SK-N-SH (cell line): ENCODE measurements at regions not wholly inside any gene's neighbourhood (a gene's known extent, or its start where the extent isn't known, plus 50 kb on each side); places are given as distances from the start of the nearest gene placed in this dataset.

ENCODE experiments used
- CTCF ChIA-PET: fragments of 300-600, 350-600 bp; formaldehyde crosslinking; extraction: SDS; loops from one replicate; lab custom pipeline; 2021; lab: Yijun Ruan, JAX
- POLR2A ChIA-PET: fragments of 350-600 bp; sonication (Branson Sonifier 250); formaldehyde crosslinking; extraction: SDS; loops from one replicate; lab custom pipeline; 2020; ENCODE audit warnings: antibody characterized with exemption, inconsistent platforms; lab: Yijun Ruan, JAX
- DNase-seq: peaks from one replicate; pipeline ENCODE4 v3.0.0; 2012
- H2AFZ ChIP-seq: fragments of 200-600 bp; sonication (generic); 2 replicates; pipeline ENCODE4 v1.8.1; 2016; ENCODE audit warnings: antibody characterized with exemption, mild to moderate bottlenecking, low read depth
- H3F3A ChIP-seq: fragments of 200-600 bp; sonication (generic); replicated peaks from 2 replicates; pipeline ENCODE3; 2016; ENCODE audit warnings: antibody characterized with exemption, mild to moderate bottlenecking; ENCODE audit not compliant: insufficient read depth
- H3K27ac ChIP-seq, 2 experiments: fragments of 200-500 bp in 1 of 2; fragments of 200-600 bp in 1 of 2; sonication (Bioruptor generic) in 1 of 2; sonication (generic), shearing (Covaris generic) in 1 of 2; 2 replicates each; pipeline versions ENCODE4 v1.5.1 to v1.6.1; 2014 to 2016; ENCODE audit warnings: low read depth in 2 of 2, inconsistent platforms in 1 of 2, low read length in 1 of 2, mild to moderate bottlenecking in 1 of 2, mixed read lengths in 1 of 2
- H3K27me3 ChIP-seq: fragments of 200-600 bp; sonication (generic), shearing (Covaris generic); 2 replicates; pipeline ENCODE4 v1.6.1; 2016; ENCODE audit warnings: mixed run types; ENCODE audit not compliant: insufficient read depth
- H3K36me3 ChIP-seq, 2 experiments: fragments of 200-500 bp in 1 of 2; fragments of 200-600 bp in 1 of 2; sonication (Bioruptor generic) in 1 of 2; sonication (generic) in 1 of 2; replicated peaks in 1 of 2; 2 replicates each; pipeline versions ENCODE3 to v1.5.1; 2014 to 2016; ENCODE audit warnings: low read length in 1 of 2, mild to moderate bottlenecking in 1 of 2; ENCODE audit not compliant: insufficient read depth in 2 of 2, control insufficient read depth in 1 of 2
- H3K4me1 ChIP-seq, 2 experiments: fragments of 200-500 bp in 1 of 2; fragments of 200-600 bp in 1 of 2; sonication (Bioruptor generic) in 1 of 2; sonication (generic), shearing (Covaris generic) in 1 of 2; 2 replicates each; pipeline versions ENCODE4 v1.5.1 to v1.6.1; 2014 to 2016; ENCODE audit warnings: low read depth in 1 of 2, low read length in 1 of 2, mixed run types in 1 of 2; ENCODE audit not compliant: insufficient read depth in 2 of 2, control insufficient read depth in 1 of 2
- H3K4me2 ChIP-seq: fragments of 200-600 bp; sonication (generic), shearing (Covaris generic); 2 replicates; pipeline ENCODE4 v1.6.1; 2017; ENCODE audit warnings: mixed run types
- H3K4me3 ChIP-seq, 2 experiments: fragments of 200-500 bp in 1 of 2; fragments of 200-600 bp in 1 of 2; sonication (Bioruptor generic) in 1 of 2; sonication (generic), shearing (Covaris generic) in 1 of 2; 2 replicates each; pipeline versions ENCODE4 v1.5.1 to v1.8.1; 2014 to 2016; ENCODE audit warnings: low read depth in 2 of 2, inconsistent platforms in 1 of 2, low read length in 1 of 2, mild to moderate bottlenecking in 1 of 2, mixed read lengths in 1 of 2, moderate library complexity in 1 of 2
- H3K79me2 ChIP-seq: fragments of 200-600 bp; sonication (generic); 2 replicates; pipeline ENCODE4 v1.8.1; 2017; ENCODE audit warnings: mild to moderate bottlenecking; ENCODE audit not compliant: insufficient read depth
- H3K9ac ChIP-seq: fragments of 200-600 bp; sonication (generic); 2 replicates; pipeline ENCODE4 v1.6.1; 2017; ENCODE audit warnings: mixed run types
- H3K9me2 ChIP-seq: fragments of 200-600 bp; sonication (generic); 2 replicates; pipeline ENCODE4 v1.6.1; 2017; ENCODE audit warnings: mixed run types
- H3K9me3 ChIP-seq: fragments of 200-600 bp; sonication (generic); 2 replicates; pipeline ENCODE4 v1.6.1; 2017; ENCODE audit warnings: mixed run types, mild to moderate bottlenecking, moderate library complexity
- H4K20me1 ChIP-seq: fragments of 200-600 bp; sonication (generic); 2 replicates; pipeline ENCODE4 v1.6.1; 2017; ENCODE audit warnings: mild to moderate bottlenecking, mixed run types; ENCODE audit not compliant: insufficient read depth
- CHD2 ChIP-seq: fragments of 150-350 bp; IDR thresholded peaks from 2 replicates; pipeline ENCODE4 v1.6.1; 2018; ENCODE audit warnings: low read length; ENCODE audit not compliant: partially characterized antibody
- CTCF ChIP-seq: fragments of 200-600 bp; sonication (generic); IDR thresholded peaks from 2 replicates; pipeline ENCODE4 v1.6.1; 2017; ENCODE audit warnings: antibody characterized with exemption, mild to moderate bottlenecking, moderate library complexity
- ELF1 ChIP-seq: IDR thresholded peaks from 2 replicates; pipeline ENCODE4 v1.4.0; 2012
- EP300 ChIP-seq, 2 experiments: IDR thresholded peaks; 2 replicates each; pipeline versions ENCODE4 v1.4.0 to v1.6.1; 2012; ENCODE audit warnings: borderline replicate concordance in 1 of 2, low read depth in 1 of 2, low read length in 1 of 2
- EZH2phosphoT487 ChIP-seq: fragments of 200-600 bp; sonication (generic); IDR thresholded peaks from 2 replicates; pipeline ENCODE4 v1.6.1; 2017; ENCODE audit warnings: low read depth, mixed run types, mild to moderate bottlenecking, antibody characterized with exemption, moderate library complexity, borderline replicate concordance
- FOSL2 ChIP-seq: IDR thresholded peaks from 2 replicates; pipeline ENCODE4 v1.4.0; 2012; ENCODE audit warnings: low read depth, mild to moderate bottlenecking, moderate library complexity, borderline replicate concordance
- FOXM1 ChIP-seq: IDR thresholded peaks from 2 replicates; pipeline ENCODE4 v1.4.0; 2012; ENCODE audit warnings: low read depth, mild to moderate bottlenecking
- GABPA ChIP-seq: IDR thresholded peaks from 2 replicates; pipeline ENCODE4 v1.4.0; 2012; ENCODE audit warnings: low read depth, mild to moderate bottlenecking
- GATA2 ChIP-seq: sonication (generic); formaldehyde crosslinking; IDR thresholded peaks from 2 replicates; pipeline ENCODE4 v1.5.0; 2020; ENCODE audit warnings: mild to moderate bottlenecking, missing genetic modification reagents
- JUND ChIP-seq: IDR thresholded peaks from 2 replicates; pipeline ENCODE4 v1.4.0; 2012
- MAX ChIP-seq: IDR thresholded peaks from 2 replicates; pipeline ENCODE4 v1.4.0; 2012; ENCODE audit warnings: low read depth
- MXI1 ChIP-seq: IDR thresholded peaks from 2 replicates; pipeline ENCODE4 v1.6.1; 2012; ENCODE audit warnings: mild to moderate bottlenecking, low read depth, low read length, improper control_type of control experiment
- NFIC ChIP-seq: IDR thresholded peaks from 2 replicates; pipeline ENCODE4 v1.4.0; 2012; ENCODE audit warnings: borderline replicate concordance
- NRF1 ChIP-seq: IDR thresholded peaks from 2 replicates; pipeline ENCODE4 v1.6.1; 2012; ENCODE audit warnings: low read depth, mild to moderate bottlenecking, low read length
- POLR2AphosphoS5 ChIP-seq: IDR thresholded peaks from 2 replicates; pipeline ENCODE4 v1.6.1; 2012; ENCODE audit warnings: low read depth, low read length
- RAD21 ChIP-seq: IDR thresholded peaks from 2 replicates; pipeline ENCODE4 v1.6.1; 2012; ENCODE audit warnings: mild to moderate bottlenecking, low read length
- RCOR1 ChIP-seq: fragments of 150-350 bp; IDR thresholded peaks from 2 replicates; pipeline ENCODE4 v1.6.1; 2017; ENCODE audit warnings: antibody characterized with exemption, low read length
- REST ChIP-seq: IDR thresholded peaks from 2 replicates; pipeline ENCODE4 v1.6.1; 2012; ENCODE audit warnings: mild to moderate bottlenecking, low read depth, low read length, moderate library complexity
- RFX5 ChIP-seq: IDR thresholded peaks from 2 replicates; pipeline ENCODE4 v1.6.1; 2012; ENCODE audit warnings: mild to moderate bottlenecking, improper control_type of control experiment, low read length
- RXRA ChIP-seq: IDR thresholded peaks from 2 replicates; pipeline ENCODE4 v1.4.0; 2012; ENCODE audit warnings: low read depth, mild to moderate bottlenecking, borderline replicate concordance
- SIN3A ChIP-seq: IDR thresholded peaks from 2 replicates; pipeline ENCODE4 v1.6.1; 2012; ENCODE audit warnings: low read depth, mild to moderate bottlenecking, low read length, moderate library complexity, borderline replicate concordance
- TAF1 ChIP-seq: IDR thresholded peaks from 2 replicates; pipeline ENCODE4 v1.6.1; 2012; ENCODE audit warnings: low read depth, mild to moderate bottlenecking, low read length, moderate library complexity, borderline replicate concordance
- TEAD4 ChIP-seq: IDR thresholded peaks from 2 replicates; pipeline ENCODE4 v1.4.0; 2012; ENCODE audit warnings: mild to moderate bottlenecking, borderline replicate concordance; ENCODE audit not compliant: insufficient read depth
- YY1 ChIP-seq: IDR thresholded peaks from 2 replicates; pipeline ENCODE4 v1.4.0; 2012; ENCODE audit warnings: low read depth, mild to moderate bottlenecking
- WGBS: methylation state at CpG from one replicate; pipeline ENCODE4 v1.1.6; 2017; ENCODE audit warnings: low lambda C conversion rate; 5-methylcytosine and 5-hydroxymethylcytosine counted together

GRCh38 chr13:88223958-88224357 is 552.8 kb downstream of the SLITRK5 start (continued):
- no peak for TF ChIP-seq SIN3A
- no peak for TF ChIP-seq TEAD4
- no peak for TF ChIP-seq CHD2
- no peak for TF ChIP-seq EP300 (IDR thresholded peaks at IDR 0.05; ENCODE audit: borderline replicate concordance in 1 of 2, low read depth in 1 of 2, low read length in 1 of 2)
- TF ChIP-seq TAF1: no peak
- TF ChIP-seq RFX5: no peak
- TF ChIP-seq CTCF: no peak
- no peak for TF ChIP-seq FOSL2
- no peak for TF ChIP-seq POLR2AphosphoS5
- no peak for TF ChIP-seq FOXM1
- TF ChIP-seq RCOR1: no peak
- TF ChIP-seq NFIC: no peak

- H4K20me1 ChIP-seq: no peaks in the 10 kb centered on the region
- no peak overlapping the region for H3K4me2 ChIP-seq
- no peaks in the 10 kb centered on the region for H3K9me2 ChIP-seq
- no peaks in the 10 kb centered on the region for H3K27me3 ChIP-seq
- no peaks in the 10 kb centered on the region for H3K79me2 ChIP-seq
- no peaks in the 10 kb centered on the region for H3K36me3 ChIP-seq
- H3K4me3 ChIP-seq: no peak overlapping the region
- ChIA-PET CTCF (no interaction called here), POLR2A (no interaction called here)
- H3K9me3 ChIP-seq: no peaks in the 10 kb centered on the region
- no peak overlapping the region for H3K27ac ChIP-seq
- TF ChIP-seq GATA2 (CRISPR knock-in tag) (no peak), RAD21 (no peak), MXI1 (no peak), NRF1 (no peak), FOSL2 (no peak)
- H3F3A ChIP-seq: no peaks in the 10 kb centered on the region
- H3K4me1 ChIP-seq: no peaks in the 10 kb centered on the region
- no peak overlapping the region for H3K9ac ChIP-seq
- DNase-seq: no peak
- no peak overlapping the region for H2AFZ ChIP-seq
- 35% methylated on average over 2 of the region's 2 CpGs for WGBS
These were observed 564.3 kb downstream of the SLITRK5 start for GRCh38 chr13:88235441-88235840.

- no peaks in the 10 kb centered on the region for H4K20me1 ChIP-seq
- no peak overlapping the region for H3K4me3 ChIP-seq
- no peaks in the 10 kb centered on the region for H3K4me1 ChIP-seq
- H3K27me3 ChIP-seq: no peaks in the 10 kb centered on the region
- H3K9ac ChIP-seq: no peak overlapping the region
- ChIA-PET POLR2A (no interaction called here), CTCF (no interaction called here)
- no peaks in the 10 kb centered on the region for H3F3A ChIP-seq
- no peaks in the 10 kb centered on the region for H3K79me2 ChIP-seq
- DNase-seq: no peak
- H3K9me3 ChIP-seq: no peaks in the 10 kb centered on the region
- no peaks in the 10 kb centered on the region for H3K9me2 ChIP-seq
- no peaks in the 10 kb centered on the region for H3K36me3 ChIP-seq
- H3K4me2 ChIP-seq: no peak overlapping the region
- no peak overlapping the region for H2AFZ ChIP-seq
- no peak overlapping the region for H3K27ac ChIP-seq
- no peak for TF ChIP-seq RXRA
- TF ChIP-seq YY1: no peak
- TF ChIP-seq ELF1: no peak
- TF ChIP-seq TAF1: no peak
- TF ChIP-seq REST: no peak
- no peak for TF ChIP-seq MAX
- TF ChIP-seq POLR2AphosphoS5: no peak
- no peak for TF ChIP-seq GABPA
- no peak for TF ChIP-seq GATA2 (CRISPR knock-in tag)
- TF ChIP-seq JUND: no peak
- no peak for TF ChIP-seq EZH2phosphoT487
These were observed 575.1 kb downstream of the SLITRK5 start for GRCh38 chr13:88246239-88246638.
